CD4-positive, alpha-beta T cell treated with Interleukin-12 subunit alpha and Interleukin-12 subunit beta, for 1 hour (primary cell): ENCODE measurements at regions not wholly inside any gene's neighbourhood (a gene's known extent, or its start where the extent isn't known, plus 50 kb on each side); places are given as distances from the start of the nearest gene placed in this dataset.

Source experiments
- DNase-seq: peaks from one replicate; pipeline ENCODE4 v3.0.0-alpha.2; 2020

DNA sequence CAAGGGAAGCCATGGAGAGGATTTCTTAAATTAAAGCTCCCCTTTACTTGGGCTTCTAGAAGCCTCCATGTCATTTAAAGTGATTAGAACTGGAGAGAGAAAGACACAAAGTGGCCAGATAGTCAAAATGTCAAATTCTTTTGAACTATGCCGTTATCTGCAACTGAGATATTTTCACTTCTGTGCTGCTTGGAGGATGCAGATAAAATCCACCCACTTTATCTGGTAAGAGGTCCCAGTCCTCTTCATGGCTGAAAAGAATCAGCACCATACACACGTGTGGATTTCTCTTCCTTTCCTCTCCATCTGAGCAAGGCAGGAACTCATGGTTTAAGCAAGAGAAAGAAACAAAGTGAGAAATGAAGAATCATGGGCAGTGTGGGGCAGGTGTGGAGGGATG, 276.9 kb upstream of the RUNX1 start:
- DNase-seq, result no peak

DNA sequence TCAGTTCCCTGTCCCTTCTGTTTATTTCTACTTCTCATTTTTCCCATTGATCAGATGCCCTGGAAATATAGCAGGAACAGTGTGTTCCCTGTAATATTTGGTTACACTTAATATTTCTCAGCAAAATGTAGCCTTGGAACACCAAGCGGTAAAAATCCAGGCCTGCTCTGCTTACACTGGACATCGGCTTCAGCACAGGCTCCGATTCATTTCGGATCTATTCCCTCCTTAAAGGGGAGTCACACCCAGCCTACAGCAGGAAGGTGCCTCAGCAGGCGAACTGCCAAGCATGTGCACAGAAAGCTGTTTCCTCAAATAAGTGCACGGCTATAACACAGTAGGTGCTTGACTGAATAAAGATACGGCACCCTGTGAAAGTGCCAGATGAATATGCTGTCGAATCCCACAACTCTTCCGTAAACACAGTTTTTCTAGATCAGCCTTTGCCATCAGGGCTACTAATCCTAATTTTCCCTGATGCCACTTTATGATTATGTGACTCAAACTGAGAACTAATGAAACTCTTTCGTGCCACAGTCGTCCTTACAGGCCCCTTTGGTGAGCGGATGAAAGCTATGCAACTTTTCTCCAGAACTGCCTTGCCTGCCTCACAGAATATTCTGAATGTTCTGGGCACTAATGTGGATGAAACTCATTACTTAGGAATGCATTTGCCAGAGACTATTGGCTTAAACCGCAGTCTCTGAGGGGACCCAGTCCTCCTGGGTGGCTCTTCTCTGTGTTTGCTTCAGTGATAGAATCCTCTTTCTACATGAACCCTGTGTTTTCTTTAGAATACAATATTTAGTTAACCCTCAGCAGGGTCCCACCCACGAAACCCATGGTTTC, 275.5 kb upstream of the RUNX1 start:
- no peak for DNase-seq

DNA sequence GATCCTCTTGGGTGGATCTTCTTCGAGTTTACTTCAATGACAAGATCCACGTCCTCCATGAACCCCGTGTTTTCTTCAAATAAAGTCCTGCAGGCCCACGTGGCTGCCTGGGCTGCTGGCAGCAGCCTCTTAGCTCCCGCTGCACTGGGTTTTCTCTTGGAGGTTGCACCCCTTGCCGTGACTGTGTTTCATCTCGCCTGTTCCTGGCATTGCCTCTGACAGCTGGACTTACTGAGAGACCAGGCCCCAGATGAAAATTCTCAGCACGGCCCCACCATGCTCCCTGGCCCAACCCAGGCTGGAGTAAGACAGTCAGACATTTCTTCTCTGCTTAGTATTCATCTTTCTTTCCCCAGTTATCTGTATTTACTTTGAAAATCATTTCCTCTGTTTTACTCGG, 274.8 kb upstream of the RUNX1 start:
- DNase-seq, result no peak

DNA sequence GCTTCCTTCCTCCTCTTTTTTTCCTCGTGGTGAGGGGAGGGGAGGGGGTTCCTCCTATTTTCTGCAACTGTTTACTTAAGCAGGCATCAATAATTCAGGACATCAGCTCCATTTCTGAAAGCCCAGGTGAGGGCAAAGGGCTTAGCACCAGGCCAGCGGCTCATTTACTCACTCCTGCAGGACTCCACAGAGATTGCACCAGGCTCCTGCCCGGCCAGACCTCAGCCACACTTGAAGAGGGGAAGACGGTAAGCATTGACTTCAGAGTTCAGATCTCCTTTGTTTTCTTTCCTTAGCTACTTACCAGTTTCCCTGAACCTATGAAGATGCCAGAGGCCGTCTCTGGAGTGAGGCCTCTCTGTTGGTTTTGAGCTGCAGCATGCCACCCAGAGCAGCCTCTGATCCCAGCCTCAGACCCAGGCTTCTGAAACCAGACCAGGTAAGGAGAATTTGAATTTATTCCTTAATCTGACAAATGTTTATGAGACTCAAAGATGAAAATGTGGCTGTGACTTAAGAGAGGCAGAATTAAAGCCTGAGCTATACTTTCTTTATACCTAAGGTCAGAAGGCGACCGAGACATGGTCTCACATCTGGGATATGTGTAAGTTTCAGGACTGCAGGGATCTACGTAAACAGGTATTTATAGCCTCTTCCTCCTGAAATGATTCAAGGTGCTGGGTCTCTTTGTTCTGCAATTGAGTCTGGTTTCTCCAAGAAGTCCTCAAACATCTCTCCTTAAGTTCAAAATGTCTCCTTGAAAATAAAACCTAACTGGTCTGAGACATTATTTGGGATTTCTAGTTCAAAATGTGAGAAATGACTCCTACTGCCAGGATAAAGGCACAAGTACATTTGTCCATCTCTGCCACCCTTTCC, 272.5 kb upstream of the RUNX1 start:
- DNase-seq, result no peak

DNA sequence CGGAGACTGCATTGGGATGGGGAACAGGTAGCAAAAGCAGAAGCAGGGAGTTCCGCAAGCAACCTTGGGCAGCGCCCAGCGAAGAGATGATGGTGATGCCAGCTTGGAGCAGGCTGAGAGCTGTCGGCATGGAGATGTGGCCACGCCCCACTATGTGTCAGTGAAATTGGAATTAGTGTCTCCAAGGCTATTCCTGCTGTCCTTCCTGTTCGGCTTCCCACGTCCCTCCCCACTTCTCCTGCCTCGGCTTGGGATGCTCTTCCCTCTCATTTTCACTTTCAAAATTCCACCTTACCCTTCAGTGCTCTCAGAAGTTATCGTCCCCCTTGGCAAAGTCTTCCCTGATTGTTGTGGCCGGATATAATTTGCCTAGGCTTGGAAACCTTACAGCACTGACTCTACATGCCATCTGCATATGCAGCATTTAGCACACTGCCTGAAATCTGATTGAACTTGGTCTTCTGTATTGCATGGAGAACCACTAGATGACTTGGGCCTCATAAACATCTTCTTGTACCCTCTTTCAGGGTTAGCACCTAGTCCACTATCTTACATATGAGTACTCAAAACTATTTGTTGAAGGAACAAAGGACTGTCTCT, 270.7 kb upstream of the RUNX1 start:
- DNase-seq, result no peak

DNA sequence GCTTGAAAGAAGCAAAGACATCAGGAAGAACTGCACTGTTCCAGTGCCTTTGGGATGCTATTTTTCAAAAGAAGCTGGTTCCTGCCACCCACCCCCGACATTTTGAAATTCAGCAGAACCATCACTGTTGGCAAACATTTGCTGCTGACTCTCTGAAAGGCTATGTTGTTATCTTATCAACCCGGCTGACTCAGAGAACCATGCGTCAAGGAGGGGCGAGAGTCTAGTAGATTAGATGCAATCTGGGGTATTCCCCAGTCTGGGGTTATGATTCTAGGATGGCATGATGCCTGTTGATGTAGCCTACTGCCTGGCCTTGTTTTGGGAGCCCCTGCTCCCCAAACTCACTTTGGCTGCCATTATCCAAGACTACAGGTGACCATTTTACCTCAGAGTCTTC, 267.8 kb upstream of the RUNX1 start:
- DNase-seq, result no peak

DNA sequence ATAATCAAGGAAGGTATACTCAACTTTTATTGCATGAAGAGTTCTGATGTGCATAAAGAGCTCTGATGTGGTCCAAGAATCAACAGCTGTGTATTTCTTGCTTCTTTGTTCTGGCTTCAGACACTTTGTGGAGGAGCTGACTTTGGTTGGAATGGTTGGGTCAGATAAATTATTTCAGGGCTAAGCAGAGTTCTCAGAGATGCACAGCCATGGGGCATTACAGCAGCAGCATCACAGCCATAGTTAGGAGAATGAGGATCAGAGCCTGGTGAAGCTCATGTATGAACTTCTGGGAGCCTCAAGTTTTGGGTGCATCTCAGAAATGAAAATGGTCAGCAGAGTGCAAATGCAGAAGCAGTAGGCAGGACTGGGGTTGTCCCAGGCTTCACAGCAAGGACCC, 267.4 kb upstream of the RUNX1 start:
- no peak for DNase-seq

DNA sequence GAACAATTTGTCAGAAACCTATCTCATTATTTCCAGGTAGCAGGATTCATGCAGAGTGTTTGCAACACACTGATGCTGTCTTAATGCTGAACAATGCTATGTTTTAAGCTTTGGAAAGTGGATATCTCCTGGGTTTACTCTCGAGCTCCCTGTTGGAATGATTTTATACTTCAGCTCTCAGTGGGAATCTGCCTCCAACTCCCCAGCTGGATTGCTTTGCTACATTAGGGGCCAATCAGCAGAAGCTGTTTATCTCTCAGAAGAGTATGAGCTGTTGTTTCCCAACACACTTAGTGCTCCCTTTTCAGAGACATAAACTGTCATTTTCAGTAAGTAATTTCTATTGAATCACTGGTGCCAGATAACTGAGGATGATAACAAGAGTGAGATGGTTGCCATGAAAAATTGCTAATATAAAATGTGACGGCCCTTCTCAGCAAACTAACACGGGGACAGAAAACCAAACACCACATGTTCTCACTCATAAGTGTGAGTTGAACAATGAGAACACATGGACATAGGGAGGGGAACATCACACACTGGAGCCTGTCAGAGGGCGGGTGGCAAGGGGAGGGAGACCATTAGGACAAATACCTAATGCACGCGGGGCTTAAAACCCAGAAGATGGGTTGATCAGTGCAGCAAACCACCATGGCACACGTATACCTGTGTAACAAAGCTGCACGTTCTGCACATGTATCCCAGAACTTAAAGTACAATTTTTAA, 265.9 kb upstream of the RUNX1 start:
- DNase-seq, result no peak

DNA sequence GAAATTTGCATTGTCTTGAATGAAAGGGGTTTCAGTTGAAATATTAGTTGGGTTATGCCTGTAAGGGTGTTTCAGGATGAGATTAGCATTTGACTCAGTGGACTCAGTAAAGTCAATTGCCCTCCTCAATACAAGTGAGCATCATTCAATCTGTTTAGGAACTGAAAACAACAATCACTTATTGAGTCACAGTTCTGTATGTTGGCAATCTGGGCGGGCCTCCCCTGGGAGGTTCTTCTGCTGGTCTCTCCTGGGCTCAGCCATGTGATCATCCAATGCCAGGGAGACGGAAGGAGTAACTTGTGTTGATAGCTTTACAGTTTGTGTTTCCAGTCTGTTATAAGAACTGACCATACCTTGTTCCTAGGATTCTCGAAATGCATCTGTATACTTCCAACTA, 262.9 kb upstream of the RUNX1 start:
- no peak for DNase-seq

DNA sequence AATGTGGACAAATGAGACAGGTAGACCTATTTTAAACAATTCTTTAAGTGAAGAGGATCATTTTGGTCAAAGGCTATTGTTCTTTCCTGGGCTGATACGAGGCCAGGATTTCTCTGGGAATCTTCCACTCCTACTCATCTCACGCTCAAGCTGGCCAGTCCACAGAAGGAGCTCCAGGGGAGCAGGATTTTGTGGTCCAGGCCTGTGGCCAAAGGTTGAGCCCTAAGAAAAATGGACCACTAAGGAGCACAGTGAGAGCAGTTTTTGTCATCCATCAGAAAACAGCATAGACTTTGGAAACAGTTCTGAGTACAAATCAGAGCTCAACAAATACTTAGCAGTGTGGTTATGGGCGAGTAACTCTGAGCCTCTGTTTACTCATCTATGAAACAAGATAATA, 260.2 kb upstream of the RUNX1 start:
- no peak for DNase-seq

DNA sequence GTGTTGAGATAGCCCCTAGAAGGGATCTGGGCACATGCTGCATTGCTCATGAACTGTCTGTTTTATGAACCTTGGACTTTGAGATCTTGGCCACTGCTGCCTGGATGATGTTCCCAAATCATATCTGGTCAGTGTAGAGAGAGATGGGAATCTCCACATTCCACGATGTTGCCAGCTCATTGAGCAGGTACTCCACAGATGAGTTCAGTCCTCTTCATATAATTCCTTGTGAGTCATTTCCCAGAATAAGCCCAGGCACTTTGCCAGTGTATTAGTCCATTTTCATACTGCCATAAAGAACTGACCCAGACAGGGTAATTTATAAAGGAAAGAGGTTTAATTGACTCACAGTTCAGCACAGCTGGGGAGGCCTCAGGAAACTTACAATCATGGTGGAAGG, 254.0 kb upstream of the RUNX1 start:
- DNase-seq, result no peak

DNA sequence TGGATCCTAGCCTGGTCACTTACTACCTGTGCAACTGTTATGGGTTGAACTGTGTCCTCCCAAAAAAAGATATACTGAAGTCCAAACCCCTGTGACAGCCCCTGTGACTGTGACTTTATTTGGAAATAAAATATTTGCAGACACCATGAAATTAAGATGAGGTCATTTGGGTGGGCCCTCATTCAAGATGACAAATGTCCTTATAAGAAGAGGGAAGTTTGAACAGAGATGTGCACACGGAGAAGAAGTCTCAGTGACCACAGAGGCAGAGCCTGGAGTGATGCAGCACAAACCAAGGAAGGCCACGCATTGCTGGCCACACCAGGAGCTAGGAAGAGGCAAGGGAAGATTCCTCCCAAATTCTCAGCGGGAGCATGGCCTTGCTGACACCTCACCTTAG, 249.7 kb upstream of the RUNX1 start:
- no peak for DNase-seq

DNA sequence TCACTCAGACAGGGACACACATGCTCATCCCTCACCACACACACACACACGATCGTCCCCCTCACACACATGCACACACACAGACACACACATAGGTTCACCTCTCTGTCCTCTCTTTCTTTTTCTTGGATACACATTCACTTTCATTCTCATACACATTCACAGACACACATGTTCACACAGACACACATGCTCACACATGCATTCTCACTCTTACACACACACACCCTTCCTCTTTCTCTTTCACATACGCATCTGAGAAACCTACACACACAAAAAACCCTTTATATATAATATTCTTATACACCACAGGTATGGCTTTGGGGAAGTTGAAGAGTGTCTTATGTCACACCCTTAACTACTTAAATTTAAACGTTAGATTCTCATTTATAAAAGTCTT, 248.6 kb upstream of the RUNX1 start:
- DNase-seq, result no peak

DNA sequence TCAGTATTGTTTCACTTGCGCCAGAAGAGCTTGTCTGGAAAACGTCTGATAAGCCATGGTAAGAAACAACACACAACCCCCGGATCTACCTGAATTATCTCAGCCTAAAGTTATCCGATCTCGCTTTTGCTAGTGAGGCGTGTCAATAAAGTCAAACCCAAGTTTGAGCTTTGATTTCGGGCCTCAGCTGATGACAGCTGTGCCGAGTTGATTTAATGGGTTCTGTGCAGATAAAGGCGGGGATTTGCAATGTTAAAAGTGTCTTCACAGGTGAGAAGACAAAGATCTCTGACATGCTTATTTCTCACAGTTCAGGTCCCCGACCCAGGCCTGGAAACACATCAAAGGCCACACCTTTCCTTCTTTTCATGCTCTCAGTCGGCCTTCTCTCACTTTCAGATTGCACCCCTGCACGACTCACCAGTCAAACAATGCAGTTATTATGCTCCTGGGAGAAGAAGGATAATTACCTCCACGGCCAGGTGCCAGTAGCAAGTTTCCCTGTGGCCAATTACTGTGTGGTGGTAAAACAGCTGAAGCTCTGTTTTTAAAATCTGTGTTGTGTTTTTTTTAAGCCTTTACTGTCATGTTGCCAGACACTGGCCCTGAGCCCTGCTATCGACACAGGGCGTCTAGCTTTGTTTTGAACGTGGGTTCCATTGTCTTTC, 245.3 kb upstream of the RUNX1 start:
- no peak for DNase-seq

DNA sequence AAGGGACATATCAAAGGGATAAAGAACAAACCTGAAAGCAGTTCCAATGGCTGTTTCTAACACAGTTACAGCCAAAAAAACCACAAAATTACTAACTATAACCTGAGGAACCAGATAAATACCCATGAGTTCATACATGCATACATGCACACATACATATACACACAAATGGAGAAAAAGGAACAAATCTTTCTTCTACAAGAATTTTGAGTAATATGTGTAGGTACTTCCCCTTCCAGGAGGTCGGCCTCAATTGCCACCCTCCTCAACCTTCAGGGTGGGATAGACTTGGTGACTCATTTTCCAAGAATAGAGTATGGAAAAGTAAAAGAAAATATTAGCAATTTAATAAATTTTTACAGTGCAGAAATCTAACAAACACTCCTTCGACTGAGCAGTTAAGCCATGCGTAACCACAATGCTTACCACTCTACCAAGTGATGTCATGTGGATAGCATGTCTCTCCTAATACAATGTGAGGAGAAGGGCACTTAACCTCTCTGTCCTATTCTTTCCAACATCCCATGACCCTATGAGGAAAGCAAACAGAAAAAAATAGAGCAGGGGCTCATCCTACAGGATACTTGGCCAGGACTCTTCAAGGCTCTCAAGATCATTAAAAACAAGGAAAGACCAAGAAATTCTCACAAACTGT, 243.0 kb upstream of the RUNX1 start:
- no peak for DNase-seq

DNA sequence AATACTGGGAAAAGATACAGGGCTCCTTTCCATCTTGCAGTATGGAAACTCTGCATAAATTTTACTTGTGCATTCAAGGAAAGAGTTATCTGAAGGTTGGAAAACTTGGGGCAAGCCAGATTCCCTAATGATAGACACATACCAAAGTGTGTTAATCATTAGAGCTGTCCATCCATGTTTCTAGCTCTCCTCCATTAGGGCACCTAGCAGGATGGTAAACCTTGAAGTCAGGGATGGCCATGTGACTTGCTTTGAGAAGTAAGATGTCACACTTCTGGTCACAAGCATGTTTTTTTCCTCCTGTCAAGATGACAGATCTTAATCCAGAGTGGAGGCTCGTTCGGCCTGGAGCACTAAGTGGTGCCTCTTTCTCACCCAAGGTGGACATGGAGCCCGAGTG, 241.9 kb upstream of the RUNX1 start:
- DNase-seq, result no peak

DNA sequence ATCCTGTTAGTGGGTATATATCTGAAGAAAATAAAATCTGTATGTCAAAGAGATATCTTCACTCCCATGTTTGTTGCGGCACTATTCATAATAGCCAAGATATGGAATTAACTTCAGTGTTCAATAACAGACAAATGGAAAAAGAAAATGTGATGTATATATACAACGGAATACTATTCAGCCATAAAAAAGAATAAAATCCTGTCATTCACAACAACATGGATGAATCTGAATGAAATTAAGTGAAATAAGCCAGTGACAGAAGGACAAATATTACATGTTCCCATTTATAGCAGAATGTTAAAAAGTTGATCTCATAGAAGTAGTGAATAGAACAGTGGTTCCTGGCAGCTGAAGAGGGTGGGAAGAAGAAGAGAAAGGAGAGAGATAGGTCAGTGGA, 239.1 kb upstream of the RUNX1 start:
- no peak for DNase-seq

DNA sequence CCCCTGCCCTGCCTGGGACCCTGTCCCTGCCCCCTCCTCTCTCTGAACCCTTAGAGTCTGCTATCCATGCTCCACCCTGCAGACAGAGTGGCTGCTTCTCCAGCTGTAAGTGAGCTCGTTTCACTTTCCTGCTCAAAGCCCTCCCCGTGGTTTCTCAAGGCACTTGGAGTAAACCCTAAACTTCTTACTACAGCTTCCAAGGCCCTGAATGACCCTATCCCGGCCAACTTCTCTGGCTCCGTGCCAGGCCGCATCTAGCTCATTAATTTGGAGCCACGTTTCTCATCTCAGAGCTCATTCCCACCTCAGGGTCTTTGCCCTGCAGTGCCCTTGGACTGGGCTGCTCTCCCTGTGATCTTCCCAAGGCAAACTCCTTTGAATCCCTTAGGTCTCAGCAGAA, 235.1 kb upstream of the RUNX1 start:
- DNase-seq, result no peak

DNA sequence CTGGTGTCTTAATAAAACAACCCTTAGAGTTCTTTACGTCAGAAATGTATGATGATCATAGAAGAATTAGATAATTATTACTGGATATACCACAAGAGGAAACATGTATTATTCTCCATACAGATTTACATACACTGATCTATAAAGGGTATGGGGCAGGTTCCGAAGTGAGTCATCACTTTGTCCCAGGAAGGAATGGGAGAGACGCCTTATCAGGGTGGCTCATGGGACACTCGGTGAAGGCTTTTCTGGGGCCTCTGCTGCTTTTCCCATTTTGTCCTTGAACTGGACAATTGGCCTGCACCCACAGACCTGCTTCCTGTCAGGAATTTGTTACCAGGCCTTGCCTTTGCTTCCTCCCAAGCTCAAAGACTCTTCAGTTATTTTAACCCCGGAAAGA, 233.8 kb upstream of the RUNX1 start:
- DNase-seq, result no peak

DNA sequence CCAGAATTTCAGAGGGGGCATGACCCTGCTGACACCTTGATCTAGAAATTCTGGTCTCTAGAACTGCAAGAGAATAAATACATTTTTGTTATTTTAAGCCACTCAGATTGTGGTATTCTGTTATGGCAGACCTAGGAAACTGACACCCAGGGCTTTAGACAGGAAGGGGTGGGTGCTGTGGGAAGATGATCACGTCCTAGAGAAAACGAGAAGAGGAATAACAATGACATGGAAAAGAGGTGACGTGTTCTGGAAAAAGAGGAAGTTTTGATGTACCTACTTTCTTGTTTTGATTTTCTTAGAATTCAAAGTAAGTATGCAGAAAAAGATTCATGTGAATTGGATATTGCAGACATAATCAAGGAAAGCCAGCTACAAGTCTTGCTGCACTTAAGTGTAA, 232.9 kb upstream of the RUNX1 start:
- no peak for DNase-seq

DNA sequence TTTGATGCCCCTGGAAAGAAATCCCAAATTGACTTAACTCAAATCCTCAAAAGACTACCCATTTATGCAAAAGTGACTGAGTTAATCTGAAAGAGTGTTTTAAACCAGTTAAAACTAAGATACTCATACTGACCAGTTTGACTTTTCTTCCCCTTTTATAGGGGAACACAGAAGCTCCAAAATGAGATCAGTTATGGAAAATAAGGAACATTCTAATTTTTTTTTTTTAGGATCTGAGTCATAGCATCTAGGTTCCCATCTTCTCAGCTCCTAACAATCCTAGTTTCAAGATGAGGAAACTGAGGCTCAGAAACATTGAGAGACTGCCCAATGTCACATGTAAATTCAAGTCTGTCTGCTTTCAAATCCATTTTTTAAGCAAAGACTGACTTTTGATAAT, 231.1 kb upstream of the RUNX1 start:
- no peak for DNase-seq

DNA sequence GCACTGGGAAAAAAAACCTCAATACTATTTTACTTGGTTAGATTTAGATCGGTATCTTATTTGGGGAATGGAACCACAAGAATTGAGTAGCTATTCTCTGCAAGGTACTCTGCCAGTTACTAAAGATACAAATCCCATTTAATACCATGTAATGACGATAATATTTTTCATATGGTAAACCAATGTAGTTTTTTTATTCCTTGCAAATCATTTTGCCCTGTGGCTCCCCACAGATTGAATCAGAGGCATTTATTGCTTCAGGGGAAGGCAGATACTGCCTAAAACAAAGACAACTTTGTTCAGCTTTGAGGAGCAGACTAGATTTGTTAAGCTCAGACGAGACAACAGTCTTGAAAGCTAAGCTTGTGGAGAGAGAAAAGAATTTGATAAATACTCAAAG, 226.7 kb upstream of the RUNX1 start:
- DNase-seq, result no peak
